Inflammatory macrophage treated with lipopolysaccharide for 4 hours (primary cell): ENCODE measurements at regions not wholly inside any gene's neighbourhood (a gene's known extent, or its start where the extent isn't known, plus 50 kb on each side); places are given as distances from the start of the nearest gene placed in this dataset.

Experiments
- DNase-seq: peaks from one replicate; pipeline ENCODE4 v3.0.0-alpha.2; 2020

GRCh38 chr9:103803245-103803644 is 290.9 kb upstream of the SMC2 start:
- no peak for DNase-seq

- DNase-seq, result no peak
Measured at GRCh38 chr9:103804077-103804735, 289.9 kb upstream of the SMC2 start.

DNA sequence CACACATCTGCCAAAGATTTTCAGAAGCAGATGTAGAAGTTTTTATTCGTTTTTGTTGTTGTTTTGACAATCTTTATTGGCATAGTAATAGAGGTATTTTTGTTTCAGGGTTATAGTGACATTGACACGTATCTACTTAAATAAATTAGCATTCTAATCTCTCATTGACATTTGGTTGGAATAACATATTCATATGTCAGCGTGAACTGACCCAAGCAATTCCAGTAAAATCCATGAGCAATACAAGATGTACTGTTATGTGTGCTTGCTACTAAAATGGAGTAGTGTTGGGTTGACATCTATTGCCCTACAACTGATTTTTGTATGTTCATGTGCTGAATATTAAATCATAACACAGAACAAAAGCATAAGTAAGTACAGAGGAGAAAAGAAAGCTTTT is 284.4 kb upstream of the SMC2 start:
- no peak for DNase-seq

DNA sequence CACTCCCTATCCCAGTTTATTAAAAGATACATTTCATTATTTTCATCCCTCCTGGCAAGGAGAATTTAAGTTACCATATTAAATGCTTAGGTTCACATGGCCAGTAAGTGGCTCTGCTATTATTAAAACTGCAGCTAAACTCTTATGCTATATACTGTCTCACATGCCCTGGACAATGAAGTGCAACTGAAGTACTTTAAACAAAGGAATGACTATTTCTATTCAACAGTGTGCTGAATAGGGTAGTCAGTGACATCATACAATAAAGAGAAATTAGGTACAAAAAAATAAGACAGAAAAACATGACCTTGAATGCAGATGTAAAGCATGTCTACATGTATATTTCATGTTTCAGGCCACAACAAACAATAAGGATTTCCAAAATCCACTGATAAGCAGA is 282.6 kb upstream of the SMC2 start:
- no peak for DNase-seq

DNA sequence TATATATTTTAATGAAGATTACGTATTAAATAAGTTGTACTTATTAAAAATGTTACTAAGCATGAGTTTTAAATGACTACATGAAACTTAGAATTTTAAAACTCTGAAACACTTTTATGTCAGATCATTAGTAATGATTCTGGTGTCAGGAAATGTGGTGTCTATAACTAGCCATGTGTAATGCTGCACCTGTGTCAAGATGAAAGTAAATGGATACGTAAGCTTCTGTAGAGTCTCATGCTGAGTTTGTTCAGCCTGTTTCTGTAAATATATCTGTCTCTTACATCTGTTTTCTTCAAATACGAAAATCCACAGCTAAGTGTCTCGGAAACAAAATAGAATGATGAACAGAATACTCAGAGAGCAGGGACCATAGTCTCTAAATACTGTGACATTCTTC is 278.0 kb upstream of the SMC2 start:
- no peak for DNase-seq

- DNase-seq, result peak; percentile 7
Measured at GRCh38 chr9:103819936-103820335, 274.2 kb upstream of the SMC2 start.

DNA sequence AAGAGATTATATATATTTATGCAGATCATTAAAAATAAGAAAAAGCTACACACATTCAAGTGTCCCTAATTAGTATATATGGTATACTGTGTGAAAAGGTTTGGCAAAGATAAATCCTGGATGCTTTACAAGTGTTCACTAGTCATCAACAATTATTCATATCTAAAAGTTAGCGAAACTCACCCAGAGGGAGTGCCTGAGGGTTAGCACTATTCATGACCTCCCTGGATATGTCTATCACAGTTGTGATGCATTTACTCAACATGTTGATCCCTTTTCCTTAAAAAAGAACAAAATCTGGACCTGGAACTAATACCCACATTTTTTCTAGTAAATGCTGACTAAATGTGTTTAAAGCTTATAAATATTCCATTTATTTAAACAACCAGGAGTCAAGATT is 273.0 kb upstream of the SMC2 start:
- no peak for DNase-seq

DNA sequence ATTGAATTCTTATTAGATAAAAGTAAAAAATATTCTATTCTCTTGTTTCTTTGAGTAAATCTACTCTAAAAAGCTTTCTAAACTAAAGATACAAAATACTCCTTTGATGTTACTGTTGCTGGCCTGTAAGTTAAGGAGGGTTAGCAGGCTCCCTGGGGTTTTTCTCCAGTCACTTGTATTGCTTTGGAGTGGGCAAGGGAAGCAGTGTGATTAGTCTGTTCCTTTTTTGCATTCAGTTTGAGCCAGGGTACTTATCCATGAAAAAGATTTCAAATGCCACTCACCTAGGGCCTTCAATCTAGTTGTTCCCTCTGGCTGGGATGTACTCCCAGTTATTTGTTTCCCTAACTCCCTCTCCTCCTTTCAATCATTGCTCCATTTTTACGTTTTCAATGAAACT is 256.2 kb upstream of the SMC2 start:
- no peak for DNase-seq

DNA sequence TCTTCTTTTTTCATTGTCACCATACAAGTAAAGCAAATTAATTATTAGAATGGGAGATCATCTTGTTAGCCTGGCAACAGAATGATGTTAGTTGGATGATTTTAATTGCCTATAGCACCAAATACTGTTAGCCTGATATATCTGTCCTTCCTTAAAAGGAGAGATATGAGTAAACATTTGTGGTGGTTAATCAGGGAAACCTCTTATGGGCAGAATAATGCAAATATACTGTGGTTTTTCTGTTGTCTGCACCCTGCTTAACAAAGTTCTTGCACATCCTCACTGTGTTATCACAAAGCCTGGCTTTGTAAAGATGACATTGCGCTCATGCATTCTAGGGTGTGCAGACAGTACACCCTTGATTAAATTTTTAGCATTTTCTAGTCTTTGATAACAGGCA is 254.9 kb upstream of the SMC2 start:
- DNase-seq, result no peak

- DNase-seq, result no peak
Measured at GRCh38 chr9:103867886-103868285, 226.2 kb upstream of the SMC2 start.

DNA sequence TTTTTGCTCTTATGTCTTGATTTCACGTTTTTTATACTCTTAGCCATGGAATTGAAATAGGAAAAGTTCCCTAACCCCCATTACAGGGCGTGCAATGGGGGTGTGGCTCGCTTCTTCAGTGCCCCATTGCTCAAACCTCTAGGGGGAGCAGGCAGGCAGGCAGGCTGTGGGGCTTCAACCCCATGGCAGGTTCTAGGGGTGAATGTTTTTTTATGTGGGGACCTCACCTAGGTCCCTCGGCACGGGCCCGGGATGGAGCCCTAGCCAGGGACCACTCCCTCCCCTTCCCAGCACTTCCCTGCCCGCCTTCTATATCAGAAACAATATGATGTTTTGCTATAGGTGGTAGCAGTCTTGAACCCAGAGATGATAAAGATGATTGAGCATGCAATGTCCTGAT is 221.3 kb upstream of the SMC2 start:
- DNase-seq, result no peak

DNA sequence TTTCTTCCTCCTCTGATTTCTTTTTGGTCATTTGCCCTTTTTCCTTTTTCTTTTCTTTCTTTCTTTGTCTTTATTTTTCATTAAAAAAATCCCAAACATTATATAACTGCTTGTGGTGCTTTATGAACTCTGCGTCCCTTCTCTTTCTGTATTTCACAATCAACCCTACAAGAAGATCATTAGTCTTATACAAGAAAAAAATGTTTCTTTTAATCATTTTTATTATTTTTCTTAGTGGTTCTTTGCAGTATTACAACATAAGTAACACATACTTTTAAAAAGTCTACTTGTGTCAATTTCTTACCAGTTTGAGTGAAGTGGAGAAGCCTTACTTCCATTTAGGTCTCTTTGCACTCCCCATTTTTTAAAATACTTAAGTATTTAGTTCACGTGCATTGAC is 212.7 kb upstream of the SMC2 start:
- no peak for DNase-seq

DNA sequence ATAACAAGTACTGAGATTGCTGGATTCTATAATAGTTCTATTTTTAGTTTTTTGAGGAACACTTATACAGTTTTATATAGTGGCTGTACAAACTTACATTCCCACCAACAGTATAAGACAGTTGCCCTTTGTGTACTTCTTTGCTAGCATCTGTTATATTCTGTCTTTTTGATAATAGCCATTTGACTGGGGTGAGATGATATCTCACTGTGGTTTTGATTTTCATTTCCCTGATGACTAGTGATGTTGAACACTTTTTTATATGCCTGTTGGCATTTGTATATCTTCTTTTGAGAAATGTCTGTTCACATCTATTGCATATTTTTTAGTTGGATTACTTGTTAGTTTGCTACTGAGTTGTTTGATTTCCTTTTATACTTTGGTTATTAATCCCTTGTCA is 204.1 kb upstream of the SMC2 start:
- no peak for DNase-seq

DNA sequence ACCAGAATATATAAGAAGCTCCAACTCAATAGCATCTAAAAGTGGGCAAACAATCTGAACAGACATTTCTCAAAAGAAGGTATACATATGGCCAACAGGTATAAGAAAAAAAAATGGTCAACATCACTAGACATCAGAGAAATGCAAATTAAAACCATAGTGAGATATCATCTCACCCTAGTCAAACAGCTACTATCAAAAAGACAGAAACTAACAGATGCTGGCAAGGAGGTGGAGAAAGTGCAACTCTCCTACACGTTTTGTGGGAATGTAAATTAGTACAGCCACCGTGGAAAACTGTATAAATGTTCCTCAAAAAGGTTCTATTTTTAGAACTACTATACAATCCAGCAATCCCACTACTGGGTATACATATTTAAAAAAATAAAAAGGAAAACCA is 199.9 kb upstream of the SMC2 start:
- no peak for DNase-seq

GRCh38 chr9:103898550-103898949 is 195.6 kb upstream of the SMC2 start:
- no peak for DNase-seq

DNA sequence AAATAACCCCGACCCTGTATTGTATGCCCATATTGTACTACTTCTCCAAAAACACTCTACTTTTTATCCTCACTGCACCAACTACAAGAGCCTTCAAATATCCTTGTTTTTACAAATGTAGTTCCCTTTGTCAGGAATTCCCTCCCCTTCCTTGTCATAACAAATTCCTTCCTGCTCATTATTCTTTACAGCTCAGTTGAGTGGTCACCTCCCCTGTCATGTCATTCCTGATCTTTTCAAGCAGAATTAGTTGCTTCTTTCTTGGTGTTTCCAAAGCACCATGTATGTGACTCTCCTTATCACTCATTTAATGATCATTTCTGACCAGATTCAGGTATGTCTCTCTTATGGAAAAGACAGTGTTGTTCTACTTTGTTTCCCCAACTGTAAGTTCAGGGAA is 194.2 kb upstream of the SMC2 start:
- no peak for DNase-seq

GRCh38 chr9:103900466-103900865 is 193.6 kb upstream of the SMC2 start:
- no peak for DNase-seq

DNA sequence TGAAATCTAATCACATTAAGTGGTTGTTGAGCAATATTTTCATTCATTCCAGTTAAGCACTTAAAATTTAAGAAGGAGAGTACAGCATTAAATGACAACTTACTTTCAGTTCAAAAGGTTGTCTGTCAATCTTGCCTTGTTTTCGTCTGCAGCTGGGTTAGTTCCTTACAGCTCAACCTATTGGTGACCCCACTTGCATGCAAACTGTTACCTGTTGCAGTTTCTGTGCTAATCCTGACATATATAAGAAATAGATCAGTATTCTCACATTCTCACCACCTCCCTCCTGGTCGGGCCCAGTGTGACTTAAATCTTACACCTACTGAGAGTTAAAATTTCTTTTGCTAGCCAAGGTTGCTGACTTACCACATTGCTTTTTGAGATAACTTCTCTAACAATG is 191.8 kb upstream of the SMC2 start:
- no peak for DNase-seq

GRCh38 chr9:103904242-103904641 is 189.9 kb upstream of the SMC2 start:
- no peak for DNase-seq

- DNase-seq, result no peak
Measured at GRCh38 chr9:103913899-103914298, 180.2 kb upstream of the SMC2 start.

- no peak for DNase-seq
Measured at GRCh38 chr9:103919605-103920209, 174.4 kb upstream of the SMC2 start.

GRCh38 chr9:103928442-103928841 is 165.7 kb upstream of the SMC2 start:
- no peak for DNase-seq

- DNase-seq, result no peak
Measured at GRCh38 chr9:103941104-103941503, 153.0 kb upstream of the SMC2 start.

DNA sequence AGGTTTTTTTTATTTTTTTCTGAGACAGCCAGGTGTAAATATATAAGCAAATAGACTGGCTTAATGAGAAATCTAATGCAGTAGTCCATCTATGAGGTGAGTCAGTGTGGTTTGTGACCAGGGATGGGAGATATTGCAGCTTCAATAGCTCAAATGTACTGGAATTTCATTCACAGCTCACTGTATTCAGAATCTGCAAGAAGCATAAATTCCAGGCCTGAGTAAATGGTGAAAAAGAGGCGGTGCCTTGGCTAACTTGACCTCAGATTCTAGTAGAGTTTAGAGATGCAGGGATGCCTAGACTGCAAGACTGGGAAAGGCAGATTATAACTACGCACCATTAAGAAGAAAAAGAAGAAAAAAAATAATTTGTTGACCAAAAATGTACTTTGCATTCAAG is 151.9 kb upstream of the SMC2 start:
- no peak for DNase-seq

DNA sequence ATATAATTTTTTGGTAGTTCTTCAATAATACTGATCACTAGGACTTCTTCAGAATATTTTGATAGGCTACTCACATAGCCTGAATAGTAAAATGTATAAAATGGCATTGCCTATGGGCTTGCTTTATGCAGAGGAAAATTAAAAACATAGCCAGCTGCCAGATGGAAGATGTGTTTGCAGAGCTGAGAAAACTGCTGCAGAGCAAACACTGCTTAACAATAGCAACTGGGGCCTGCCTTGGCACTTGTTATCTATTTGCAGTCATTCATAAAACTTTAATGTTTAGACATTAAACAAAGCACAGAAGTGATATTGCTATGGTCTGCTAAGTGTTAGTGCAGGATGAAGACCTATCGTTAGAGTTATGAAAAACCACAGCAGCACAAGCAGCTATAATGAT is 151.5 kb upstream of the SMC2 start:
- DNase-seq, result no peak
